ENCODE measurements at regions not wholly inside any gene's neighbourhood (a gene's known extent, or its start where the extent isn't known, plus 50 kb on each side); places are given as distances from the start of the nearest gene placed in this dataset.

DNA sequence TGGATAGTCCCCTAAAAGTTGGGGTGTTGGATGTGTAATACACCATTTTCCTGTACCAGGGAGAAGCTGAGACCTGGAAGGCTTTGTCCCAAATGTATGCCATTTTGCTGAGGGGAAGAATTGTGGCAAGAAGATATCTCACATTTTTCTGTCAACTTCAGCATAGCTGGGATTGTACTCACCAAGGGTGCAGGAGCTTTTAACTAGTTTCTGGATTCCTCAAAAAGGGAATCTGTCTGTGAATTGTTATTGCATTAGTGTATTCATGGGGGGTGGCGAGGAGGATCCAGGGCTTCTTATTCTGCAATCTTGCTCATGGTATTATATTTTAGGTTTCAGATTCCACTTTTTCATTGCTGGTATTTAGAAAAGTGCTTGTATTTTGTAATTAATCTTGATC is 208.2 kb upstream of the MYOCD start:
- DNase-seq = no peak

DNA sequence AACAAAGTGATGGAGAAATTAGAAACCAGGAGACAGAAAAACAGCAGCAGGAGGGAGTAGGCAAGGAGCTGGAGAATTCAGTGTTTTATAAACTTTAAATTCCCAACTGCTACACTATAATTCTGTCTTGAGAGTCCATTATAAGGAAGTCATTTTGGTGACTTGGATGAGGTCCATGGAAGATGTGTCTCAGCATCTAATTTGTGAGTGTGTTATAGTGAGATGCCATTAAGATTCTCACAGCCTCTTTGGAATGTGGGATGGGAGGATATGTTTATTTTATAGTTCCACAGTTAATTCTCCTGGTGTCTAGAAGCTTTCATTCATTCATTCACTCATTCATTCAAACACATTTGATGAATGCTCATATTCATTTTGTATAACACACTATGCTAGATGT is 206.0 kb upstream of the MYOCD start:
- DNase-seq = no peak

DNA sequence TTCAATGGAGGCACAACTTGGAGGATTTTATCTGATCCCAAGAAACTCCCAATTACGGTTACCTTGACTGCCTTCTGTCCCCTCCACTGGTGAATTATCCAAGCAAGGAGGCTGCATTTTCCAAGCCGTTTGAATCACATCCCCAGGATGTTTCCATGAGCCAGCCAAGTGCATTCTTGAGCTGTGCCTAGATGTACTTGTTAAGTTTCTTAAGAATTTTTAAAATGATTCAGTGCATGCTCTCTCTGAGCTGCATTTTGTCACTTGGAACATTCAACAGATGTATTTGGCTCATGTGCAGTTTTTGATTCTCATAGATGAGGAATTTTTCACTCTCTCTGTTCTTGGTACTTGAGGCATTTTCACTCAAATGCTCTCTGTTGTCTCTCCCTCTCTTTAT is 202.6 kb upstream of the MYOCD start:
- DNase-seq = no peak

DNA sequence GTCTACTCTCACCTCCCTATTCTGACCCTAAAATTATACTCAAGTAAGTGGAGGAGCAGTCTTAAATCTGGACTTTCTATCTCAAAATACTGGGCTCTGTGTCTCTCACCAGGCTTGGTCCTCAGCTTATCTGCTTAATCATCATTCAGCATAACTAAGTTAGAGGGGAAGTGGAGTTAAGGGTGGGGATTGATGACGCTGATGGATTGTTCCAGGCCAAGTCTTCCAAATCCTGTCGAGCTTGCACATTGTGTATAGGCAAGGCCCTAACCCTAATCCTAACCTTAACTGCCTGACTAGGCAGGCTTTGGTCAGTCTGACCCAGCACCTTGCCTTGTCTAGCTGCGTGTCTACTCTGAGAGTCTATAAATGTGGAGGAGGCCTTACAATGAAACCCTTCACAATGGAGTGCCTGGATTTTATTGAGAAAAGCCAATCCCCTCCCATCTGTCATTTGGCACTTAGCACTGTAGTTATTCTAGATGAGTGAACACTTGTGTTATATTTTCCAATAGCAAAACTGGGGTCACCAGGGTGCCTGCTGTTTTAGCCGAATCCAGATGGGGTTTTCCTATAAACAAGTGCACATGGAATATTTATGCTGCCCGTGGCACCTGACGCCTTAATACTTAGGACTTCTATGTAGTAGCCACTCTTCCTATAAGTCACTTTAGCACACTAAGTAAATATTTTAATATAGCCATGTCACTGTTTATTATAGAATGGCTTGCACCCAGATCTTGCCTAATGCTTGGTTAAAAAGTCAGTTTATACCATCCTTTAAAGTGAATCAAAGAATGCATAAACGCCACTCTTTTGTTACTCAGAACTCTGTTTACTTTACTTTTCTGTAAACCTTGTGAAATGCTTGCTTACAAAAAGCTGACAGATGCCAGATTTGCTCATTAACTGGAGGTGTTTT is 193.2 kb upstream of the MYOCD start:
- no peak for DNase-seq

DNA sequence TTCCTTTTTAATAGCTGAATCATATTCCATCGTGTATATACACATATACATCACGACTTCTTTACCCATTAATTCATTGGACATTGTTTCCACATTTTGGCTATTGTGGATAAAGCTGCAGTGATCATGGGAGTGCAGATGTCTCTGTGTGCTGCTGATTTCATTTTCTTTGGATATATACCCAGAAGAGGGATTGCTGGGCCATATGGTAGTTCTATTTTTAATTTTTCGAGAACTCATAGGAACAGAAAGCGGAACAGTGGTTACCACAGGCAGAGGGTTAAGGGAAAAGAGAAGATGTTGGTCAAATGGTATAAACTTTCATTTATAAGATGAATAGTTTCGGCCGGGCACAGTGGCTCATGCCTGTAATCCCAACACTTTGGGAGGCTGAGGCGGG is 187.4 kb upstream of the MYOCD start:
- no peak for DNase-seq

DNA sequence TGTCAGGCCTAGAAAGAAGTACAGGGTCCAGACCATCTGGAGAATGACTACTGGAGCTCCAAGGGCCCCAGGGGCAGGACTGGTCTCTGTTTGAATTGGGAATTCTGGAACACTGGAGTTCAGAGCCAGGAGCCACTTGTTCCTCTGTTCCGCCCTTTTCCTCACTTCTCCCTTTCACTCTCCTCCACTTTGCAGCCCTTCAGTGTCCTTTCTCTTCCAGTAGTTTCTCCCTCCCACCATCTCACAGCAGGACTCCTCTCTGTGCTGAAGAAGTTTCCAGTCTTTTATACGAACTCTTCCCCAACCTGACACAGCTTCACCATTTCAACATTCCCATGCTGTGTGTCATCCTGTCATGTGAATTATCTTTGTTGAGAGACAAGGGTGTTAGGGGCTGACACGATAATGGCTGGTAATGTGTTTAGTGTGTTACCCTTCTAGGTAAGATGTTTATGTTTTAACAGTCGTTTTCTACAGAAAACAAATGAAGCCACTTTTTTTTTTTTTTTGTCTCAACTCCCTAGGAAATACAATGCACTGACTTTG is 180.3 kb upstream of the MYOCD start:
- no peak for DNase-seq

DNA sequence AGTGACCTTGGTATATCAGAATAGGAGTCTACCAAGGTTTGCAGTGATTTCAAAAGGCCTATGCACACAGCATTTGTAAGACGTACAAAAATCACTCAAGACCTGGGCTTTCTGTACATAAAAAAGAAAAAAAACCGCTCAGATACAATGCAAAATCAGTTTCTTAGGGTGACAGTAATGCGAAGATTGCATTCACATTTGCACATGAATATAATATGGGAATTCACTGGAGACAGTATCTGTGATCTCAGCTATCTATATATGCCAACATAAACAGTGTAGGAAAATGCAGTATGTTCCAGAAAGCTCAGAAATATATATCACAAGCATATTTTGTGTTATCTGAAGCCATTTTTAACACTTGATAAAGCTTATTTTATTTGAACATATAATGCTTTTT is 176.4 kb upstream of the MYOCD start:
- DNase-seq = no peak

DNA sequence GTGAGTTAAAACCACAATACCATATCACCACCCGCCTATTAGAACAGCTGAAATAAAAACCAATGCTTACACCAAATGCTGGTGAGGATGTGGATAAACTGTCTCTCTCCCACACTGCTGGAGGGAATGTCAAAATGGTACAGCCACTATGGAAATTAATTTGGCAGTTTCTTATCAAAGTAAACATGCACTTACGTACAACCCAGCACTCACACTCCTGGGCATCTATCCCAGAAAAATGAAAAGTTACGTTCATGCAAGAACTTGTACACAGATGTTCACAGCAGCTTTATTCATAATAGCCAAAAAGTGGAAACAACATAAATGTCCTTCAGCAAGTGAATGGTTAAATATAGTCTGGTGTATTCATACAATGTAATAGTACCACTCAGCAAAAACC is 173.2 kb upstream of the MYOCD start:
- no peak for DNase-seq

DNA sequence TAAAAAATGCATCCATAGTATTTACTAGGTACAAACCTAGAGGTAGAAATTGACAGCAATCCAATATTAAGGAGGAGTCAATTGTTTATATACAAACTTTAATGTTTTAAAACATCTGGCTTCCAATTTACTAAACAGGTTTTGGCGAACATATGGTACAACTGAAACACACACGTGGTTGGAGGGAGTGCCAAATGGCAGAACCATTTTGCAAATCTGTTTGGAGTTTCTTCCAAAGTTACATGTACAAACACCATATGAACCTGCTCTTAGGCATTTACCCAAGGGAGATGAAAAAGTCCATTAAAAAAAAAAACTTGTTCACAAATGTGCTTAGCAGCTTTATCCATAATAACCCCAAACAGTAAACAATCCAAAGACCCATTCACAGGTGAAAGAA is 159.8 kb upstream of the MYOCD start:
- DNase-seq = no peak

DNA sequence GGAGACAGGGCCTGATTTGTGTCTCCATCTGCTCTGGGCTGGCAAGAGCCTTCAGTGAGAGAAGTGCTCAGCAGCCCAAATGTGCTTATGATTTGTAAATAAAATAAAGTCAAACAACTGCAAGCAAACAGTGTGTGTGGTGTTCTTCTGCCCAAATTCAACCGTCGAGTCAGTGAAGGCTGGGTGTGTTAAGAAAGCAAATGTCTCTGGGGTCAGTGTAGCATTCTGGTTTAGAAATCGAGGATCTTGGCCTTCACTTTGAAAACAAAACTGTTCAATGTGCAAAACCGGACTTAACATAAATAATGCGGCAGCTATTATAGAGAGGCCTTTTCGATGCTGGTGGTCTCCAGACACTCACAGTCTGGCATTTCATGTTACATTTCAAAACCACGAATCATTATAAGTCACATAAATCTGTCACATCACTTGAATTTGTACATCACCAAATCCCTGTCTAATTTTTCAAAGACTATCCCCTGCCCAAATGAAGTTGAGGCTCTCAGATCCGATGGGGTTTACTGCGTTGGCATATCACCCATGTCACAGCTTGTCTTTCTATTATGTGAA is 158.6 kb upstream of the MYOCD start:
- no peak for DNase-seq

DNA sequence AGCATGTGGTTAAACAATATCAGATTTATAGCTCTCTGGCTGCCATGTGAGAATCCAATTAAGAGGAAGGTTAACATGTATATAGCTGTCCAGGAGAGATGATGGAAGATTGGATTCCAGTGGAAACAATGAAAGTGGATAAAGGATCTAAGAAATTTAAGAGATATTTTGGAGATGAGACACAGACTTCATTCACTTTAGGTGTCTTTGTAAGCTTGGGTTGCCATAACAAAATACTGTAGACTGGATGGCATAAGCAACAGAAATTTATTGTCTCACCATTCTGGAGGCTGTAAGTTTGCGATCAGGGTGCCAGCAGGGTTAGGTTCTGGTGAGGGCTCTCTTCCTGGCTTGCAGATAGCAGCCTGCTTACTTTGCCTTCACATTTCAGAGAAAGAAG is 155.9 kb upstream of the MYOCD start:
- DNase-seq = no peak

DNA sequence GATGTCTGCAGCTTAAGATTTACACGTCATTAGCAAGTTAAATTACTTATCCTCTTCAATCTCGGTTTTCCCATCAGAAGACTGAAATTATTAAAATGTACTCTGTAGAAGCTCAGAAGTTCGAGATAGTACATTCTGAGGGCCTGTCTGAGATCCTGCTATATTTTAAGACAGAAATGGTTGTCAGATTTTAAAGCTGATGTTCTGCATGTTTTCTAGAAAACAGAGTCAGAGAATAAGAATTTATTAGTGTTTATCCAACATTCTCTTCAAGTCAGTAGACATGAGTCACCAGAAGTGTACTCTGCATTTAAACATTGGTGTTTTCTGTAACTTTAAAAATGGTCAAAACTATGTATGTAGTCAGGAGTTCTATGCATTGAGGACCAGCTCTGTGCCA is 155.2 kb upstream of the MYOCD start:
- no peak for DNase-seq

DNA sequence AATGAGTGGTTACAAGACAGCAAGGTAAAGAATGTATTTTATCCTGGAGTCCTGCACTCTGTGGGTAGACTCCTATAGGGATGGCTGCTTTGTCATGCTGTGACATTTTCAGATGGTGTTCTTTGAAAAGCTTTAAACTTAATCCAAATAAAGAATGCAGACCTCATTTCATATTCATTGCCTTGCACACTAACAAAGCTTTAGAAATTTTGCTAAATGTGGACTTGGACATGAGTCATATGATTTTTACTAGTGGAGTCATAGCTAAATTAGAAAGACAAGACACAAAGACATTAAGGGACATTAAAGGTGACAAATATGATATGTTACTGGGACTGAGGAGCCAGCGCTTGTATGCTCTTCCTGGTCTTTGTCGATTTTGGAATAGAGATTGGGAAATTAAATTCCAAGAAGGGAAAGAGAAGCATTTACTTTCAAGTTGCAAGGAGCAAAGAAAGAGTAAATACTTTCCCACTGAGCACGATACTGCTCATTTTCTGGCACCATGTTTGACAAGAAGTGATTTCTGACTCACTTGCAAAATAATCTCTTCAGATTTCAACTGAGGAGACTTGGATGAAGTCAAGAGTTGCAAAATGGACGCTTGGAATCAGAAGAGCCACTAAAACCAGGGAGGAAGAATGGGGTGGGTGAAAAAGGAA is 152.9 kb upstream of the MYOCD start:
- DNase-seq = no peak

DNA sequence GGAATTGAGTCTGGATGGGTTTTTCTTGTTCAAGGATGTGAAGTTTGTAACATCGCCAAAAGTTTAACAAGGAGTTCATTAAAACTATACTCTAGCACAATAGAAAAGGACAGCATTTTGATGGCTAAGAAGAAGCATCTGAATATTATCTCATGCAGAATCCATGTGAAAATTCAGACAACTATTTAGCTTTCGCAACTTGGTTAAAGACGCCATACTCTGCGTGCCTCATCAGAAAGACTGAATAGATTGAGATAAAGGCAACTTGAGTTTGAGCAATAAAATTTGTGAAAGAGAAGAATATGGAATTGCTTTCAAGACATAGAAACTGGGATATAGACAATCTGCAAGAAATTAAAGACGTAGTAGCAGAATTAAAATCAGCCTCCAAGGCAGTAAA is 151.1 kb upstream of the MYOCD start:
- no peak for DNase-seq

DNA sequence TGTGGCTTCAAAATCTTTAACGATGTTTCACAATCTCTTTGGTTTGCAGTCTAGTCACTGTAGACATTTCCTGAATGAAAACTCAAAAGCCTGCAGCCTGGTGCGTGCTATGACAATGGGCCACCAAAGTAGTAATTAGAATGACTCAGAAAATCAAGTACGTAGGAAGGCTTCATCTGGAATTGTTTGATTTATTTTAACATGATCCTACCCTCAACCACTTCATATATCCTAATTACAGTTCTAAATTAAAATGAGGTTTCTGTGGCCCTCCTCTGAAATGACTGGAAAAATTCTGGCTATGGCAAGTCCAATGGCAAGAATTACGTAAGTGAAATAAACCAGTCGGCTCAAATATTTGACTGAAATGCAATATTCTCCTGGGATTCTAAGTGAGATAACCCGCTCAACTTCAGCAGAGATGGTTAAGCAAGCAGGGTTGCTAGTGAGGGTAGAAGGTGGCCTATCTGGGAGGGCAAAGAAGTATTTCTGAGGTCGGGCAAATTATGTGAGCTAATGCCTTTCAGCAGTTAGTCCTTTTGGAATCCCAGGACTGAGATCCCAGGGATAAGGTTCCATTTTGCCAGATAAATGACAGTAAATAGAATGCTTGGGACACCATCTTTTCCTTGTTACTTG is 145.6 kb upstream of the MYOCD start:
- no peak for DNase-seq

DNA sequence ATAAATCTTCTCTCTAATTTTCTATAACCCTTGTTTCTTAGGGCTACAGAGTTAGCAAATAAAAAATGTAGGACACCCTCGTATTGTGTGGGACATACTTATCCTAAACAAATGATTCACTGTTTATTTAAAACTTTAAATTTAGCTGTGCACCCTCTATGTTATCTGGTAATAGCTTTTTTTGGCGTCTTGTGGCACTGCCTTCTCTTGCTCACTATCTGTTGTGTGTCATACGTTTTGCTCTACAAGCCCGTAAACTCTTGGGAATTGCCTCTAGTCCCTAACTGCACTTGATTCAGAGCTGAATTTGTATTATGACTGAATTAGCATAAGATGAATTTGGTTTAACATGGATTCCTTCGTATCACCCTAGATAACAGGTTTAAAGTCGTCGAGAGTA is 144.3 kb upstream of the MYOCD start:
- DNase-seq = no peak

DNA sequence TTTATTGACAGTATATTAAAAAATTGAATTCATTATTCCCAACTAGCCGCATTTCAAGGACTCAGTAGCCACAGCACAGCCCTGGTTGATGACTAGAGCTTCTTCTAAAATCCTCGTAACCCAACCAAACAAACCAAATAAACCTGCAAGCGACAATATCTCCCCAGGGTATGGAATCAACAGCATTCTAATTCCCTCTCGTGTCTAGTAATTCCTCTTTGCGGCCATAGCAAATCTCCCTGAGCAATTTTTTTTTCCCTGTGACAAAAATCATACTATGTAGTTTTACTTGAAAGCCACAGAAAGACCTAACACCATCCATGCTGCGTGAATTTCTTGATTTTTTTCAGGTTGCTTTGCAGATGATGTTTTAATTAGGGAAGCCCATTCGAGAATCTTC is 143.4 kb upstream of the MYOCD start:
- no peak for DNase-seq

DNA sequence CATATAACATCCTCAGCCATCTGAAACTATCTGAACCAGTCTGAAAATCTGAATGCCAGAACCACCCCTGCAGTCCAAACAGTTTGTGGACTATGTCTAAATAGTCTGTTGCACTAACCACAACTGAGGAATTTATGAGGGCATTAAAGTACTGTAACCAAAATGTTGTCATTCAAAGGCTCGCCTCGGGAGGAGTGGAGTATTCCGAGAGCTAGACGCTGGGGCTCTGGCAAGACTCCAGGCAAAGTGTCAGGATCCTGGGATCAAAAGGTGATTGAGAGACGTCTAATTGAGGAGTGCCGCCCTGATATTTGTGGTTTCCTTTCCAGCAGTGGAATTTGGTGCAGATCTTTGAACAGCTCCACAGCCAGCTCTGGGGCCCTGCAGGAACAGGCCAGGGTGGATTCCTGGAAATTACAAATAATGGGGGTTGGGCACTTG is 142.9 kb upstream of the MYOCD start:
- DNase-seq = no peak

DNA sequence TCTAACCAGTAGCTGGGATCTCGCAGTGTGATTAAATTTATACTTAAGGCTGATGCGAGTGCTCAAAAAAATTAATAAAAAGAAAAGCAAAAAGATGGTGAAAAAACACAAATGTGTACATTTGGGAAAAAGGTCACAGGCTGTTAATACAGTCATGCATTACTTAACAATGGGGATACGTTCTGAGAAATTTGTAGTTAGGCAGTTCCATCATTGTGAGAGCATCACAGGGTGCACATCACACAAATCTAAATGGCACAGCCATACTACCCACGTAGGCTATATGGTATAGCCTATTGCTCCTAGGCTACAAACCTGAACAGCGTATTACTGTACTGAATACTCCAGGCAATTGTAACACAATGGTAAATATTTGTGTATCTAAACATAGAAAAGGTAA is 142.4 kb upstream of the MYOCD start:
- no peak for DNase-seq

DNA sequence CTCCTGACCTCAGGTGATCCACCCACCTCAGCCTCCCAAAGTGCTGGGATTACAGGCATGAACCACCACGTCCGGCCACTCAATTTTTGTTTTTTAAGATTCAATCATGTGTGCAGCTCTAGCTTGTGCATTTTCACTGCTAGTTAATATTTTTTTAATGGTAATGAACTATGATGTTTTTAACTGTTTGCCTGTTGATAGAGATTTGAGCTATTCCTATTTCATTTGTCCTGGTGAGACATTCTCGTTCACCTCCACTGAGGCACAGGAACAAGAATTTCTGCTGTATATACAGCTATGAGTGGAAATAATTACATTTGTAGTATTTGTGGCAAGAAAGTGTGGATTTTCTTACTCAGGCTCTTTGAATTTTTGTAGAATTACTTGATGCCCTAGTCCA is 137.7 kb upstream of the MYOCD start:
- DNase-seq = no peak

DNA sequence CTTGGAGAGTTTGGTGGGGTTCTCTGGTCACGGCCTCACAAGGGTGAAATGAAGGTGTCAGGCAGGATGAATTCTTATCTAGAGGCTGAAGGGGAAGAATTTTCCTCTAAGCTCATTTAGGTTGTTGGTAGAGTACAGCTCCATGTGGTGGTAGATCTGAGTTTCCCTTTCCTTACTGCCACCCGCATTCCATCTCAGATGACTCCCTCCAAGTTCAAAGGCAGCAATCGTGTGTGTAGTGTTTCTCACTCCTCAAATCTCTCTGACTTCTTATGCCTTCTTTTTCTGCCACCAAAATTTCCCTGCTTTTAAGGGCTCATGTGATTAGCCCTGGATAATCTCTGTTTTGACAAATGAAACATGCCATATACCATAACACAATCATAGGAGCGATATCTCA is 135.5 kb upstream of the MYOCD start:
- no peak for DNase-seq

DNA sequence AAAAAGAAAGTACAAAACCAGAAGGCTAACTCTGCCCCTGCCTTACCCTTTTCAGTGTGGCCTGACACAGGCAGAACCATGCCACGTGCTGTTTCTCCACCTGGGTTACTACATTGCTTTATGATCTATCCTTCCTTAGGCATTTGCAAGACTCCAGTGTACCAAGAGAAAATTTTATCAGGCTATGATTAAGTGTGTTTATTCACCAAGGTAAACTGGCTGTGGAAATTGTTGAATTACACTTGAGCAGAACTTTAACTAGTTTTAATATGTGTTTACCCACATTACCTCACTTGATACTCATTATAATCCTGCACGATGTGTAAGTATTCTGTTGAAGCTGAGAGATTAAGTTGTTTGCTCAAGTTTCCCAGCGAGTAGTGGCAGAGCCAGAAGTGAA is 129.7 kb upstream of the MYOCD start:
- no peak for DNase-seq

DNA sequence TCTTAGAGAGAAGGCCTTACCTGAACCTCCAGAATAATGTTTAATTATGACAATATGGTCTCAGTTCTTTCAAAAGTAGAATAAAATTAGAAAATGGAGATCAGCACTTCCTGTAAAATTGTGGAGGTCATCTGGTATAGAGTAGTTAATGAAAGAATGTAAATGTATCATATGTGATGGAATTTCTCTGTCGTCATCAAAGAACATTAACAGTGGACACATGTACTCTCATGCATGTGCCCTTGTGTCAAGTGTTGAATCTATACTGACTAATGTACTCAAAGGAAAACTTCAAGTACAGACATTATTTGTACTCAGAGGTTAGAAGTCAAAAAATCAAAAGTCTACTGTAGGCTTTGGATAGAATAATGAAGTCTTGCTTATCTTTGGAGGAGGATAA is 129.2 kb upstream of the MYOCD start:
- no peak for DNase-seq

DNA sequence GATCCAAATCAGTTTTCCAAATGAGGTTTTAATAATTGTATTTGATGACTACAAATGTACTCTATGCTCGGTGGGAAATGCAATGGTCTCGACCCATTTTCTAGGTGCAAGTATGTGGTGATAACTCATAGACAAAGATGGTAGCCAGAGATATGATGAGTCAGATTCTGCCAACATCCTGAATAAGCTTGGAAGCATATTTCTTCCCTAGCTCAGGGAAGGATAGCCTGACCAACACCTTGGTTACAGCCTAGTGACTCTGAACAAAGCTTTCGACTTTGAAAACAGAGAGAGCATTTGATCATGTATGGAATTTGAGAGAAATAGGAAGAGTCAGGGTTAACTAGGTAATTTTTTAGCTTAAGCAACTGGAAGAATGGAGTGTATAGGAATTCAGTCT is 128.3 kb upstream of the MYOCD start:
- no peak for DNase-seq

Measured in suppressor macrophage treated with lipopolysaccharide for 4 hours (primary cell).